ENCODE measurements at regions not wholly inside any gene's neighbourhood (a gene's known extent, or its start where the extent isn't known, plus 50 kb on each side); places are given as distances from the start of the nearest gene placed in this dataset.
A peak's percentile ranks its signal among the peaks of the same experiment; 100 is the strongest.

DNA sequence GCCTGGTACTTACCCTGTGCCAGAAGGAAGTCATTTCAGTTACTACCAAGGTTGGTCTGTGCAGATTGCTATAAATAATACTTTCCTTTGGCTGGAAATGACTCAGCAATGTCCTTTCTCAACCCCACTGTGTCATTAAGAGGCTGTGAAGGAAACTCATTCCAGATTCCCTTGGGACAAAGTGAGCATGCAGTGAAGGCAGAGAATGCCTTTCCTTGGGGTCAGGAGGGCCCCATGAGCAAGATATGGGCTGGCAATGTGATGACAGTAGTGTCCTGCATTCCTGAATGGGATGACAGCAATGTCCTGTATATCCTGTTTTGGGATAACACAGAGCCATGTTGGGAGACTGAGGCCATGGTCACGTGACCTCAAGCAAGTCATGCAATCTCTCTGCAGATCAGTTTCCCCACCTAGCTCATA lies 213.1 kb upstream of the TMTC4 start:
- no peak for DNase-seq (ENCODE audit: low read depth, low spot score)
- Histone ChIP-seq H3K9me3 (ENCODE audit: control insufficient read depth in 1 of 2, insufficient read depth in 1 of 2, low read depth in 1 of 2, low read length in 2 of 2) (no peaks in the 10 kb centered on the region), H3K9me2 (ENCODE audit: insufficient read depth) (no peaks in the 10 kb centered on the region), H3K27ac (ENCODE audit: low read depth, low read length) (no peak overlapping the region), H4K20me1 (ENCODE audit: insufficient read depth) (no peaks in the 10 kb centered on the region), H3K36me3 (ENCODE audit: control insufficient read depth in 1 of 2, insufficient read depth in 2 of 2, low read length in 2 of 2) (no peaks in the 10 kb centered on the region), H3K4me2 (ENCODE audit: low read length) (0 out of 2 replicates have a peak overlapping the region, but pooled peaks have one; percentile 15), H3K4me3 (replicated peaks in 1 of 2; ENCODE audit: low read depth in 1 of 2, low read length in 2 of 2) (no peak overlapping the region), H3K4me1 (ENCODE audit: control insufficient read depth in 1 of 2, insufficient read depth in 2 of 2, low read length in 2 of 2) (peaks cover 0 to 6% of the 10 kb centered on the region in 2 experiments; a peak in 1 of 4 replicates), H2AFZ (ENCODE audit: low read depth, low read length, poor library complexity, severe bottlenecking) (no peak overlapping the region), H3K27me3 (ENCODE audit: insufficient read depth, low read length) (peaks cover 7% of the 10 kb centered on the region; the same call in 1 of the 2 replicates), H3K79me2 (ENCODE audit: insufficient read depth, low read length) (no peaks in the 10 kb centered on the region), H3K9ac (ENCODE audit: low read length) (no peak overlapping the region)
- BruUV-seq (replicated peaks): no TSS peak
- CTCF ChIA-PET: no interaction called here
- POLR2A ChIA-PET: no interaction called here
- intact Hi-C loops (cut with micrococcal nuclease): no loop called here
- RAD21 ChIA-PET (ENCODE audit: low non-redundant PET in 1 of 2, low total read pairs in 2 of 2, uncharacterized antibody in 2 of 2, unreplicated experiment in 2 of 2): no interaction called here
- no peak for TF ChIP-seq JUND (IDR thresholded peaks at IDR 0.05)
- no peak for ATAC-seq

DNA sequence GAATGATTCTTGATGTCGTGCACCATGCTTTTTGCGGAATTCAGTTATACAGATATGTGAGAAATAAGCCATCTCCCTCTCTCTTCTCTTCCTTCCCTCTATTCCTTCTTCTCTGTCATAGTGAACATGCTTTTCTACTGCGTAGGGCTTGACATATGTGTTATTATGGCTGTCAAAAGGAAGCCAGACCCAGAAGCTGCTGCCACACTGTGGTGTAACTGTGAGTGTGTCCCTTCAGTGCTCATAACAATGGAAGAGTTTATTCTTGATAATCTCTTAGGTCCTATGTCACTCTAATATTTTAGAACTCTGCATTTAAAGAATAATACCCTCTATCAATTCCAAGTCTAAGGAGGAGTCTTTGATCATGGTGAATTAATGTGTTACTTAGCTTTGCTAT lies 208.9 kb upstream of the TMTC4 start:
- TF ChIP-seq RAD21 (IDR thresholded peaks at IDR 0.05; ENCODE audit: low read depth): 0 out of 2 replicates have a peak, but pooled peaks have one; percentile 4
- TF ChIP-seq SP1 (IDR thresholded peaks at IDR 0.05; ENCODE audit: low read depth): no peak
- ChIA-PET RAD21 (ENCODE audit: low non-redundant PET in 1 of 2, low total read pairs in 2 of 2, uncharacterized antibody in 2 of 2, unreplicated experiment in 2 of 2) (no interaction called here), CTCF (no interaction called here), POLR2A (no interaction called here)
- Histone ChIP-seq H3K4me2 (ENCODE audit: low read length) (no peak overlapping the region), H3K4me1 (ENCODE audit: control insufficient read depth in 1 of 2, insufficient read depth in 2 of 2, low read length in 2 of 2) (peaks cover 0 to 6% of the 10 kb centered on the region in 2 experiments; a peak in 1 of 4 replicates), H2AFZ (ENCODE audit: low read depth, low read length, poor library complexity, severe bottlenecking) (no peak overlapping the region), H3K79me2 (ENCODE audit: insufficient read depth, low read length) (no peaks in the 10 kb centered on the region), H4K20me1 (ENCODE audit: insufficient read depth) (no peaks in the 10 kb centered on the region), H3K27ac (ENCODE audit: low read depth, low read length) (no peak overlapping the region), H3K9ac (ENCODE audit: low read length) (no peak overlapping the region), H3K36me3 (ENCODE audit: control insufficient read depth in 1 of 2, insufficient read depth in 2 of 2, low read length in 2 of 2) (no peaks in the 10 kb centered on the region), H3K9me2 (ENCODE audit: insufficient read depth) (no peaks in the 10 kb centered on the region), H3K27me3 (ENCODE audit: insufficient read depth, low read length) (peaks cover 14% of the 10 kb centered on the region; the same call in 1 of the 2 replicates), H3K4me3 (replicated peaks in 1 of 2; ENCODE audit: low read depth in 1 of 2, low read length in 2 of 2) (no peak overlapping the region), H3K9me3 (ENCODE audit: control insufficient read depth in 1 of 2, insufficient read depth in 1 of 2, low read depth in 1 of 2, low read length in 2 of 2) (no peaks in the 10 kb centered on the region)
- ATAC-seq (no peak), DNase-seq (ENCODE audit: low read depth, low spot score) (no peak)
- intact Hi-C loops (cut with micrococcal nuclease): no loop called here
- no TSS peak for BruUV-seq (replicated peaks)

Measured in HCT116 (cell line).